HG02938 (cell line): ENCODE measurements at regions not wholly inside any gene's neighbourhood (a gene's known extent, or its start where the extent isn't known, plus 50 kb on each side); places are given as distances from the start of the nearest gene placed in this dataset.

Source experiments
- ATAC-seq: cut with Tn5 transposase; IDR thresholded peaks from one replicate; pipeline ENCODE4 v1.9.1; 2021; ENCODE audit warnings: mild to moderate bottlenecking, moderate library complexity; ENCODE audit not compliant: unreplicated experiment

DNA sequence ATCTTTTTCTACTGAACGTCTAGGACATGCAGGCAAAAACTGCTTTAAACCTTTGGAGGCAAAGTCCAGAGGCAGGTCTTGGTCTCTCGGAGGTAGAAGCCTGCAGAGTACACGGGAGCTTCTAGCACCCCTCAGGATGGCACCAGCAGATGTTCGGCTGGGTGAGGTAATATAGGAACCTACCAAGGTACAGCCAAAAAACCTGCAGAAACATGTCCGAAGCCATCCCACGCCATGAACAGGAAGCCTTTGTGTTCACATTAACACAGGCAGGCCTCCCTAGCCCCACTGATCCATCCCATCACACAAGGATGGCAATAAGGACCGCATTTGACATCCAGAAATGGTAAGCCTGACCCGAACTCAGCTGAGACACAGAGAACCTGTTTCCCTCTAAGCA, 157.9 kb upstream of the HES1 start:
- no peak for ATAC-seq

DNA sequence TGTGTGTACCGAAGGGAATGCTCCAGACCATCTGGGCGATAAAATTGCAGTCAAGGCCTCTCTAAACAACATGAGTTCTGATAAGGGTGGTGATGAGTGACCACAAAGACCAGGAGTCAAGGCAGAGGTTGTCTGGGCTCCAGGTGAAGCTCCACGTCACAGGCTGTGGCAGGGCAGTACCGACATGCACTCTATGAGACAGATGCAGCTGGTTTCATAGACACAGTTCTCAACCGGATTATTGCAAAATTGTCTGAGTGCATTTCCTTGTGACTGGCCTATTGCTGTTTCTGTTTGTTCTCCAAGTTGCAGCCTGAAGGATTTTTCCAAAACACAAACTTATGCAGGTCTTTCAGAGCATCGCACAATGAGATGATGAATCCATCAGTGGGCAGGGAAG, 157.5 kb upstream of the HES1 start:
- ATAC-seq: no peak

DNA sequence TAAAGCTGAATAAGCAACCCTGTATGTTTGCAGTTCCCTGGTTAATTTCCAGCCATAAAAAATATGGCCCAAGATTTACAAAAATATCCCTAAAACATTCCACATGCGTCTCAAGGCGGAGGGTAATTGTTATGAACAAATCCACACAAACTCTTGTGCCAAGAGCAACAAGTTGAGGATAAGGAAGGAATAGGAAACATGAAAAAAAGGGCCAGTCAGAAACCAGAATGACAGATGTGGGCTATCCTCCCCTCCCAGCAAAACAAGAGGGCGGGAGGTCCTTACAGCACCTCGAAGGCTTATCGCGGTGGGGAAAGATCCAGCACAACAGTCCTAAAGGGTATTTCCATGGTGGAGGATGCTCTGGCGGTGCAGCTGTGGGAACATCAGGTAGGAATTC, 155.6 kb upstream of the HES1 start:
- no peak for ATAC-seq

DNA sequence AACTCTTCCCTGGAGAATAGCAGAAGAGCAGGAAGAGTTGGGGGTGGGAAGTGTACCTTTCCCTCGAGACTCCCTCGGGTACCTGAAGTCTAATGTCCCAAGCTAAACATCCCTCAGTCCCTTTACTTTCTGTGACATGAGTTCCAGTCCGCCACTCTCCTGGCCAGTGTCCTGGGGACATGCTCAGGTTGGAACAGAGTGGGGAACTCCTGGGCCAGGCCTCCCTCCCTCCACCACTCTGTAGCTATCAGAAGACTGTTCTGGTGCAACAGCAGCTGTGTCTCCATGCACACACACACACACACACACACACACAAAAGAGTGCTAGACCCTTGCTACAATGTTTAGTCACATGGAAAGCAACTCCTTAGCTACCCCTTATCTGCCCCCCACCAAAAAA, 155.0 kb upstream of the HES1 start:
- no peak for ATAC-seq

- ATAC-seq: no peak
Observed at GRCh38 chr3:193981504-193981903, 154.4 kb upstream of the HES1 start.

DNA sequence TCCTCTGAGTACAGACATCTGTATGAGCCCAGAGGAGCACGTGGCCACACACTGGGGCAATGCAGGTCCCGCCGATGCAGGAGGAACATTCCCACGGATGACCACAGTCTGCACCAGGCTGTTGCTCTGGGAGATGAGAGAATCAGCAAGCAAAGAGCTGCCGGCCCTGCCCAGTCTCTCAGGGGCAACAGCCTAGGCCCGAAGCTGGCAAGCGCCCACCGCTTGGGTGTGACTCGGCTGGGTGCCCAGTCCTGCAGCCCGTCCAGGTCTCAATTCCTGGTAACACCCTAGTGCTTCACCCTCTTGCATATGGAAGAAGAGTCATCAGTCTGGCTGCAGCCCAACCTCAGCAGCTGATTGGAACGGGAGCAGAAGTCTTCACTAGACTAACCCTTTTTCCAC, 153.7 kb upstream of the HES1 start:
- ATAC-seq: no peak

- no peak for ATAC-seq
Observed at GRCh38 chr3:193983846-193984818, 151.8 kb upstream of the HES1 start.

GRCh38 chr3:193984876-193985275, 151.1 kb upstream of the HES1 start:
- no peak for ATAC-seq

DNA sequence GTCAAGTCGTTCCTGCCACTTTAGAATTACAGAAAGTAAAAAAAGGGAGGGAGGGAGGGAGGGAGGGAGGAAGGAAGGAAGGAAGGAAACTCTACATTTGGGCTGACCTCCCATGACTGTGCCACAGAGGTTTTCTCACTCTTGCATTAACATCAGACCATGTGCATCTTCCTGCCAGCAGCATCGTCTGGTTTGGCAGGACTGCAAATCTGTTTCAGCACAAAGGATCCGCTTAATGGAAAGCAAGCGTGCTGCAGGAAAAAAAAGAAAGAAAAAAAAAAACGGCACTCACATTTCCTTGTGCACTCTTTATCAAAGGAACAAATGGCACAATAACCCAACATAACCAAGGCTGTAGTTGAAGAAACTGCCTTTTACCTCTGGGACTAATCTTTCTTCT, 148.8 kb upstream of the HES1 start:
- no peak for ATAC-seq

DNA sequence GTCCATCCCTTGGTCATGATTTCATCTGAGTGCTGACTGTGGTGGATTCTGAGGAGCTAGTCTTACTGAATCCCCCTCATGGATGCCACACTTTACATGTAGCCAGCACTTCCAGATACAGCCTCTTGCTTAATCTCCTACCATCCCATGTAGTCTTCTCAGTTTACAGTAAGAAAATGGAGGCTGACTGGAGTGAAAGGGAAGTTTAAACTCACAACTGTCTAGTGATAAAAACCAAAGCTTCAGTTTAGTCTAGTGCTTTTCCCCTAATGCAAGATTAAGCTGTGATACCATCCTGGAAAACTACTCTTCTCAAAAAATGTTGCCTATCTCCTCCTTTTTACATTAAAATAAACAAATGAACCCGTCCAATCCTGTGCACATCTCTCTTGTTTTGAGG, 146.8 kb upstream of the HES1 start:
- no peak for ATAC-seq

- no peak for ATAC-seq
Observed at GRCh38 chr3:193991666-193992424, 144.1 kb upstream of the HES1 start.

DNA sequence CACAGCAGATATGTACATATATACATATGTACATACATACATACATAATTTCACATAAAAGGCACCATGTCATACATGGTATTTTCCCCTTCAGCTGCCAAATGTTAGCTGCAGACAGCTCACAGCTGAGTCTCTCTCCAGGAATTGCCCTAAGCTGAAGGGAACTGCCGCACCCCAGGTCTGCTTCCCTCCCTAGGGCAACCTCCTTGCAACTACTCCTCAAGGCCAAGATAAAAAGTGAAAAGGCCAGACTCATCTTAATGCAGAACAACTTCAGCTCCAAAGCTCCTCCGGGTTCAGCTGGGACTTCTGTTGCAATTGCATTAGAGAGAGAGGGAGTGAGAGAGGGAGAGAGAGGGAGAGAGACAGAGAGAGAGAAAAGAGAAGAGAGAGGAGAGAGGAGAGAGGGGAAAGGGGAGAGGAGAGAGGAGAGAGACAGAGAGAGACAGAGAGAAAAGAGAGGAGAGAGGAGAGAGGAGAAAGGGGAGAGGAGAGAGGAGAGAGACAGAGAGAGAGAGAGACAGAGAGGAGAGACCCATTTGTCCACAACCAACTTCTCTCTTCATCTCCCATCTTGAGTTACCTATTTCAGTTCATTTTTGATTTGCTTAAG, 143.4 kb upstream of the HES1 start:
- ATAC-seq: no peak

- ATAC-seq: no peak
Observed at GRCh38 chr3:193996221-193996620, 139.7 kb upstream of the HES1 start.

DNA sequence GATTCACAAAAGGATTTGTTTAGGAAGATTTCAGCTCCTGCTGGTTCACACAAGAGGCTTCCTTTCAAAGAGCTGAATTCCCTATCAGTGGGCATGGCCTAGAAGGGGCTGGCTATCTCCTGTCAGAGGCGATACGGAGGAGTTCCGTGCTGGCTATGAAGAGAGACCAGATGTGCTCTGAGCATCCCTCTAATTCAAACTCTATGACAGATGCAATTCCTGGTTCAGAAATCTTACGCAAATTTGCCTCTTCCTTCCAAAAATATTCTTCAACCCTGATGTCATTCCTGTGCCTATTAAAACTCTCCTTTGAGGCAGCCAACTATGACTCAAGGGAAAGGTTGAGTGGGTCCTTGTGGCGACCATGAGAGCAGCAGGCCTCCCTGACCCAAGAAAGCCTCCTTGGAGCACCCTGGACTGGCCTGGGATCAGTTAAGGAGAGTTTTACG, 139.3 kb upstream of the HES1 start:
- no peak for ATAC-seq

DNA sequence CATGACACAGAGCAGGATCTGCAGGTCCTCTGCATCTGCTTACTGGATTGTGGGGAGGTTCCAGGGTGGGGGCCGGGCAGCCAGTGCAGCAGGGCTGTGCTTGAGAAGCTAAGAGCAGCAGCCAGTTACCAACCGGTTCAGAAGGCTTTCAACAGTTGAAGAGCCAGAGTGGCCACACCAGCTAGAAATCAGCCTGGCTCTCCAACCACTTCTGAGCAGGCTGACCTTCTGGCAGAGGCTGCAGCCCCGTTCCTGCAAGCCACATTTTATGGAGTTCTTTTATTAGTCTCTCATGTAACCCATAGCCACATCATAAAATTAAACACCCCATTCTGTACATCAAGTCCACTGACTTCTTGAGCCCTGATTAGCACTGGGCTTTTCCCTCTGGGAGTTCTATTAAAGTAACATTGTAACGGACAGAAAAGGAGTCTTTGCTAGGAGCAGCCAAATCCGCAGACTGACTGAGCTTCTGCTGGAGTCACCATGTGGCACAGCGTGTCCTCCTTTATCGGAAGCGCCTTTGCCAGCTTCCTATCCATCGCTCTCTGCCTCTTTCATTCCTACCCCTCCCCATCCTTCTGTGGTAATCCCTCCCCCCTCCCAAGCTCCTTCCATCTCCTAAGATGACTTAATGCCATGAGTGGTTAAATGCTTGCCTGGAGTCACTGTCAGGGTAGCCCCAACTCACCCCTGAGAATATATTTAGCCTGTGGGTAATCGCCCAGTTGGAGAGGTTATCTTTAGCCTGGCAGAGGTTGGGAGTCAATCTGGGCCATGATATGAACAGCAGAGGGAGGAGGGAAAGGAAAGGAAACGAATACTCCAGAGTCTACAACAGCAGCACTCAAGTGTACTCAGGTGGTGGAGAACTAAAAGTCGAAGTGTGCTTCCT, 138.5 kb upstream of the HES1 start:
- ATAC-seq: no peak

GRCh38 chr3:193998123-193998448, 137.9 kb upstream of the HES1 start:
- ATAC-seq: no peak

DNA sequence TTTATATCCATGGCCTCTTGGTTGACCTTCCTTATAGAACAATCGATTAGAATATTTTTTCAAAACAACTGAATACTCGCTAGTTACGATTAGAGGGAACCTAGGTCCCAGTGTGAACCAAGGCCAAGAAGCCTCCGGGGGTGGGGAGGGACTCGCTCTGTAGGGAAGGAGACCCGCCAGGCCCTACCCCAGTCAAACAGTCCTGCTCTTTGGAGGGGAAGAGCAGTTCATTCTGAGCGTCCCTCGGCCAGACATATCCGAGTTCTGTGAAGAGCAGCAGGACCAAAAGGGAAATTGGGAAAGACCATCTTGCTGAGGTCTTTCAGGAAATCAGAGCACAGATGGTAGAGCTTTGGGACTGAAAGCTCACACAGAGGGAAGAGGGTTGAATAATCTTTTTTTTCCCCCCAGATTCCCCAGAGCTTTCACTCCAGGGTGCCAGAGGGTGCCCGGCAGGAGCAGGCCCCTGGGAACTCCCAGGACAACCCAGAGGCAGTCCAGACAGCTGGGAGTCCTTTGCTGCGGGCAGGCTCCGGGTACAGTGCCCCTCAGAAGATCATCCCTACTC, 137.2 kb upstream of the HES1 start:
- no peak for ATAC-seq

DNA sequence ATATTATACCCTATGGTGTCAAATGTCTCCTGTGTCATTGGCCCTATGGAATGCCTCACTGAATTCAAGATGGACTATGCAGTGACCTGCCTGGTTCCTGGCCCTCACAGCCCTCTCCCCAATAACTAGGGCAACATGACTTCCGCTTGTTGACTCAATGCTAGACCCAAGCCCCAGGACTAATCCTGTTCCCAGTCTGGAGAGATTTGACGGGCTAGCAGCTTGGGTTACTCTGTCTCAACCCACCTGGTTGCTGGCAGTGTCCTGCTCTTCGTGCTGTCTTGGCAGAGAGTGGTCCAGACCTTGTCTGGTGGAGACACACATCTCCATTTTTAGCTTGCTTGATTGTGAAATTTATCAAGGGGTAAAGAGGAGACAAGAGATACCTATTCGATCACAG, 135.8 kb upstream of the HES1 start:
- no peak for ATAC-seq

- ATAC-seq: no peak
Observed at GRCh38 chr3:194000712-194001111, 135.2 kb upstream of the HES1 start.

DNA sequence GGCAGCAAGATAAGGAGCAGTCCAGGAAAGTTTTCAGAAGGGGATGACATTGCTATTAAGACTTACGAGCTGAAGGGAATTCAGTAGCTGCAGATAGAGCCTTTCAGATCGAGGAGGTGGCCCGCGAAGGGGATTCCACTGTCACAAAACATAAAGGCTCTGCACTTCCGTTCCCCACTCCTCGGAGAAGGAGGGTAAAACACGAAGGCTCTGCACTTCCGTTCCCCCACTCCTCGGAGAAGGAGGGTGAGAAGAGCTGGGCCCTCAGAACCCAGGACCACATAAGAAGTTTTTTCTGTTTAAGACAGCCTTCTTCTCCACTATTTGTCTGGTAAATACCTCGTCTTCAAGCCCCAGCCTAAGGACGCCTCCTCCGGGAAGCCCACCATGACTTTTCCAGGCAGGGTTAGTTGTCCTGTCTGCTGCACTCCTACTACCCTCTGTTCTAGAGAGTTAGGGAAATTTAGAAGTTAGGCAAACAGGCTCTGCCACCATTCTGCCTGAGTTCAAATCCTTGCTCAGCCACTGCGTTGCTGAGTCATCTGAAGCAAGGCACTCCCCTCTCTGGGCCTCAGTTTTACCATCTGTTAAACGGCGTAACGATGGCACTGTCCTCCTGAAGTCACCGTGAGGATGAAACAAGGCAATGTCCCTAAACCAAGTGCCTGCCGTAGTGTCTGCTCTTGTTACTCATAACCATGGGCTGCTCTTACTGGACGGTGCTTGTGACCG, 134.1 kb upstream of the HES1 start:
- no peak for ATAC-seq
